ENCODE measurements at regions not wholly inside any gene's neighbourhood (a gene's known extent, or its start where the extent isn't known, plus 50 kb on each side); places are given as distances from the start of the nearest gene placed in this dataset.

DNA sequence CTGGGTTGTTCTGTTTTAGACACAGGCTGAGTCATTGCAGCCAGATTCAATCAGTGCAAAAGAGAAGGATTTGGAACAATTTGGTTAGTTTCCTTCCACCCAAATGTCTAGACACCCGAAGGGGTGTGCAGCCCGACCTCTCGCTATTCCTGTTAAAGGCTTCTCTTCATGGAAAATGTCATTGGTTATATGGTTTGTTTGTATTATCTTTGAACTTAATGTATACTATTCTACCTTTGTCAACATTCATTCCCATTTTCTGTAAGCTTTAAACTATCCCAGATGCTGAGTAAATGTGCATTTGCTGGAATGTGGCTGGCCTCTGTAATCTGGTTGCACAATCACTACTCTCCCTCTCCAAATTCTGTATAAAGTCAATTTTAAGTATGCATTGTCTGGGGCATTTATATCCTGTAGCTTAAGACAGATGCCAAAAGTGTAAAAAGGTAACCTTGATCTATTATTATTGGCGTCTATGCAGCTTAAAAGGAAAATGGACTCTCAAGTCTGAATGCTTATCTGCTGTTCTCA lies 80.4 kb upstream of the RND3 start:
- H3K9me3 ChIP-seq (ENCODE audit: low read length): no peaks in the 10 kb centered on the region
- ChIA-PET CTCF (no interaction called here), POLR2A (no interaction called here)
- H3K4me3 ChIP-seq (ENCODE audit: low read length): no peak overlapping the region
- no peak for DNase-seq
- Mint-ChIP-seq H3K4me3 (no peak overlapping the region), H3K36me3 (no peaks in the 10 kb centered on the region), H3K9me3 (peaks cover 0 to 4% (median 0%) of the 10 kb centered on the region in 5 donors), H3K27ac (no peak overlapping the region), H3K27me3 (no peaks in the 10 kb centered on the region), H3K4me1 (no peaks in the 10 kb centered on the region)
- no peaks in the 10 kb centered on the region for H3K4me1 ChIP-seq (ENCODE audit: insufficient read depth, low read length)
- H3K27ac ChIP-seq (ENCODE audit: low read depth, low read length): no peak overlapping the region
- no peaks in the 10 kb centered on the region for H3K27me3 ChIP-seq (ENCODE audit: insufficient read depth, low read length, poor library complexity, severe bottlenecking)
- H3K36me3 ChIP-seq (ENCODE audit: insufficient read depth, low read length): no peaks in the 10 kb centered on the region

- Histone ChIP-seq H3K4me1 (ENCODE audit: insufficient read depth, low read length) (no peaks in the 10 kb centered on the region), H3K27me3 (ENCODE audit: insufficient read depth, low read length, poor library complexity, severe bottlenecking) (no peaks in the 10 kb centered on the region), H3K27ac (ENCODE audit: low read depth, low read length) (no peak overlapping the region), H3K36me3 (ENCODE audit: insufficient read depth, low read length) (no peaks in the 10 kb centered on the region), H3K4me3 (ENCODE audit: low read length) (no peak overlapping the region), H3K9me3 (ENCODE audit: low read length) (no peaks in the 10 kb centered on the region)
- ChIA-PET POLR2A (no interaction called here), CTCF (no interaction called here)
- no peaks in the 10 kb centered on the region for H3K4me1 Mint-ChIP-seq
- no peaks in the 10 kb centered on the region for H3K27me3 Mint-ChIP-seq
- DNase-seq: no peak
- H3K4me3 Mint-ChIP-seq: no peak overlapping the region
- peaks cover 0 to 4% (median 0%) of the 10 kb centered on the region in 5 donors for H3K9me3 Mint-ChIP-seq
- no peak overlapping the region for H3K27ac Mint-ChIP-seq
- no peaks in the 10 kb centered on the region for H3K36me3 Mint-ChIP-seq
These were observed 78.8 kb upstream of the RND3 start for GRCh38 chr2:150566289-150566688.

DNA sequence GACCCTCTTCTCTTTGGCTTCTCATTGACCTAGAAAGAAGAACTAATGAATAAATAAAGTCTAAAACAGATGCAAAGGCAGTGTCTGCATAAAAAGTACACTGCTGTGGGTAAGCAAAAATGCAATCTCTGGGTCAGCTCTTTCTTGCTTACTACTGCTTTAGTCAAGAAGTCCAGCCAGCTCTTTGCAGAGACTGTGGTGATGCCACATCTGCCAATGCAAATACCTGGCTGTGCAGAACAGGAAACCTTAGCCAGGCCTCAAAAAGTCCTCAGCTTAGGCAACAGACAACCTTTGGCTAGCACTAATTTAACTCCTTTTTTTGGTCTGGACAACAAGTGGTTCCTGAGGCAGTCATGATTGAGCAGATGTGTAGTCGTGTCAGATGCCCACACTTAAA lies 73.6 kb upstream of the RND3 start:
- no peak overlapping the region for H3K4me3 ChIP-seq (ENCODE audit: low read length)
- ChIA-PET POLR2A (no interaction called here), CTCF (no interaction called here)
- Mint-ChIP-seq H3K36me3 (no peaks in the 10 kb centered on the region), H3K9me3 (peaks cover 0 to 6% (median 0%) of the 10 kb centered on the region in 5 donors), H3K27me3 (peaks cover 0 to 3% of the 10 kb centered on the region in 2 donors), H3K27ac (no peak overlapping the region), H3K4me1 (no peaks in the 10 kb centered on the region), H3K4me3 (no peak overlapping the region)
- H3K27me3 ChIP-seq (ENCODE audit: insufficient read depth, low read length, poor library complexity, severe bottlenecking): no peaks in the 10 kb centered on the region
- no peaks in the 10 kb centered on the region for H3K36me3 ChIP-seq (ENCODE audit: insufficient read depth, low read length)
- no peak for DNase-seq
- no peak overlapping the region for H3K27ac ChIP-seq (ENCODE audit: low read depth, low read length)
- no peaks in the 10 kb centered on the region for H3K4me1 ChIP-seq (ENCODE audit: insufficient read depth, low read length)
- H3K9me3 ChIP-seq (ENCODE audit: low read length): no peaks in the 10 kb centered on the region

DNA sequence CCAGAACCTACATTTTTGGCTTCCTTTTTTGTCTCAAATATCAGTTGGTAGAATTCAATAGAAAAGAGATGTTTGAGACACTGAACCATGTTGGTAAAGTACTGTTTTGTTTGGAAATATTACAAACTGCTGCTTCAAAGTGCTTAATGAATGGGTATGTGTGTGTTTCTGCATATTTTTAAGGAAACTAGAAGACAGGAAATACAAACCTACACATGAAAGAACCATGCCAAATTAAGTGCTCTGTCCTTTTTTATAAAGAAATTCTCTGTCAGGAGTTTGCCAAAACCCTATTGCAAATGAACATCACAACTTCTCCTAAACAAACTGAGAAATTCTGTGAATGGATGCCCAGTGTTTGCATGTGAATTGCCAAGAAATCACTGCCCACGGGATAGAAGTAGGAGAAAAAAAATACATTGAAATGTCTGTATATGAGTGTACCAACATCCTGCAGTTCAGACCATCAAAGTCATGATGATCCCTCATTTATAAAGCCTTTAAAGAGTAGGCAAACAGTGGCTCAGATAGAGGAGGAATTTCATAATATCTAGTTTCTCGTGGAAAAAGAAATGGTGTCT lies 69.6 kb upstream of the RND3 start:
- Mint-ChIP-seq H3K4me1 (no peaks in the 10 kb centered on the region), H3K4me3 (no peak overlapping the region), H3K27ac (no peak overlapping the region), H3K36me3 (no peaks in the 10 kb centered on the region), H3K9me3 (peaks cover 0 to 2% (median 0%) of the 10 kb centered on the region in 5 donors), H3K27me3 (peaks cover 0 to 3% of the 10 kb centered on the region in 2 donors)
- H3K4me3 ChIP-seq (ENCODE audit: low read length): no peak overlapping the region
- POLR2A ChIA-PET: no interaction called here
- no peak for DNase-seq
- H3K36me3 ChIP-seq (ENCODE audit: insufficient read depth, low read length): no peaks in the 10 kb centered on the region
- H3K27me3 ChIP-seq (ENCODE audit: insufficient read depth, low read length, poor library complexity, severe bottlenecking): no peaks in the 10 kb centered on the region
- H3K27ac ChIP-seq (ENCODE audit: low read depth, low read length): no peak overlapping the region
- no peaks in the 10 kb centered on the region for H3K9me3 ChIP-seq (ENCODE audit: low read length)
- CTCF ChIA-PET: no interaction called here
- no peaks in the 10 kb centered on the region for H3K4me1 ChIP-seq (ENCODE audit: insufficient read depth, low read length)

DNA sequence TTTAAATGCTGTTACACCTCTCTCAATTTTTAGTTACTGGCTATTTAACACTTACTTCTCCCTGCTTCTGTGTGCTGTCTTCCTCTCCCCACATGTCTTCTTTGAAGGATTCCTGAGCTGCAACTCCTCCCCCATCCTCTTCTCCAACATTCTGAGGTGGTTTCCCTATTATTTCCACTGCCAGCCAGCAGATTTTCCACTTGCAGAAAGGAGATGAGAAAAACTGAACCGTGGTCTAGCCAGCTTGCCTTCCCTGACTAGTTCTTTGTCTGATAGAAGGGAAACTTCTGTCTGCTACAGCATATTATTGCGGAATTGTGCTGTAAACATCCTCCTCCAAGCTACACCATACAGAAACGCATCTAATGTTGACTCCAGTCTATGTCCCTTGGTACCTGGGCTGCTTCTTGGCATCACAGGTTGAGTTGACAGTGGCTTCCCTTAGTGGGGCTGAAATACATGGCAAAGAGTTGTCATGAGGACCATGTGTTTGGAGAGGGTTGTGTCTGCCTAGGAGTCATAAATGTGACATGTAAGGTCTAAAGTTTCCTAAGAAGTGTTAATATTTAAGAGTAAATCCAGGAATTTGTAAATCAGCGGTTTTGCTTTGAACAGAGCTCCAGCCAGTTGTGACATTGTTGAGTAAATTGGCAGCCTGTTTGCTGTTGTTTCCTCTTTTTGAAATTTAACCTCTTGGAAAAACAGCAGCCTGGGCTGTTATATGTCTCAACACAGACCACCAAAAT lies 68.3 kb upstream of the RND3 start:
- no peaks in the 10 kb centered on the region for H3K36me3 Mint-ChIP-seq
- Histone ChIP-seq H3K4me1 (ENCODE audit: insufficient read depth, low read length) (no peaks in the 10 kb centered on the region), H3K27ac (ENCODE audit: low read depth, low read length) (no peak overlapping the region), H3K4me3 (ENCODE audit: low read length) (no peak overlapping the region), H3K27me3 (ENCODE audit: insufficient read depth, low read length, poor library complexity, severe bottlenecking) (no peaks in the 10 kb centered on the region), H3K36me3 (ENCODE audit: insufficient read depth, low read length) (no peaks in the 10 kb centered on the region), H3K9me3 (ENCODE audit: low read length) (no peaks in the 10 kb centered on the region)
- H3K4me1 Mint-ChIP-seq: no peaks in the 10 kb centered on the region
- no peak overlapping the region for H3K4me3 Mint-ChIP-seq
- H3K27ac Mint-ChIP-seq: no peak overlapping the region
- H3K27me3 Mint-ChIP-seq: peaks cover 0 to 3% of the 10 kb centered on the region in 2 donors
- POLR2A ChIA-PET: no interaction called here
- peaks cover 0 to 5% (median 0%) of the 10 kb centered on the region in 5 donors for H3K9me3 Mint-ChIP-seq
- no peak for DNase-seq
- CTCF ChIA-PET: no interaction called here

DNA sequence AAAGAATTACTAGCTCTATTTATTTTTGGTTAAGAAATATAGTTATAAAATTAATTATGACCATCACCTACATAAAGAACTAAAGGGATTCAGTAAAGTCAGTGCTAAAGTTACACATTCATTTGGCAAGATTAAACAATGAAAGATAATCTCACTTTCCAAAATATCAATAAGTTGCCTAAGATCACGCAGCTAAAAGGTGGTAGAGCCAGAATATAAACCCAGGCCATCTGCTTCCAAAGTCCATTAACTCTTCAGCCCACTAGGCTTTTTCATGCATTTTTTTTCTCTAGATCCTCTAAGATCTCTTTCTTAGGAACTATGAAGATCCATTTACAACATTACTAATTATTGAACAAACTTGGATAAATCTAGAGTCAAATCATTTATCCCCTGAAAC lies 66.6 kb upstream of the RND3 start:
- peaks cover 0 to 3% of the 10 kb centered on the region in 2 donors for H3K27me3 Mint-ChIP-seq
- CTCF ChIA-PET: no interaction called here
- no peaks in the 10 kb centered on the region for H3K36me3 Mint-ChIP-seq
- no peak overlapping the region for H3K4me3 Mint-ChIP-seq
- no peaks in the 10 kb centered on the region for H3K36me3 ChIP-seq (ENCODE audit: insufficient read depth, low read length)
- no peak overlapping the region for H3K27ac Mint-ChIP-seq
- POLR2A ChIA-PET: no interaction called here
- H3K4me1 ChIP-seq (ENCODE audit: insufficient read depth, low read length): no peaks in the 10 kb centered on the region
- H3K9me3 ChIP-seq (ENCODE audit: low read length): no peaks in the 10 kb centered on the region
- H3K9me3 Mint-ChIP-seq: peaks cover 0 to 3% (median 0%) of the 10 kb centered on the region in 5 donors
- H3K27me3 ChIP-seq (ENCODE audit: insufficient read depth, low read length, poor library complexity, severe bottlenecking): no peaks in the 10 kb centered on the region
- no peak overlapping the region for H3K27ac ChIP-seq (ENCODE audit: low read depth, low read length)
- H3K4me1 Mint-ChIP-seq: no peaks in the 10 kb centered on the region
- no peak for DNase-seq
- H3K4me3 ChIP-seq (ENCODE audit: low read length): no peak overlapping the region

- no peak overlapping the region for H3K27ac Mint-ChIP-seq
- H3K27me3 Mint-ChIP-seq: peaks cover 0 to 1% of the 10 kb centered on the region in 2 donors
- no peaks in the 10 kb centered on the region for H3K4me1 Mint-ChIP-seq
- H3K9me3 ChIP-seq (ENCODE audit: low read length): no peaks in the 10 kb centered on the region
- H3K4me3 ChIP-seq (ENCODE audit: low read length): no peak overlapping the region
- ChIA-PET POLR2A (no interaction called here), CTCF (no interaction called here)
- H3K36me3 ChIP-seq (ENCODE audit: insufficient read depth, low read length): no peaks in the 10 kb centered on the region
- H3K27me3 ChIP-seq (ENCODE audit: insufficient read depth, low read length, poor library complexity, severe bottlenecking): no peaks in the 10 kb centered on the region
- no peak overlapping the region for H3K4me3 Mint-ChIP-seq
- no peak overlapping the region for H3K27ac ChIP-seq (ENCODE audit: low read depth, low read length)
- peaks cover 0 to 3% (median 0%) of the 10 kb centered on the region in 5 donors for H3K9me3 Mint-ChIP-seq
- H3K4me1 ChIP-seq (ENCODE audit: insufficient read depth, low read length): no peaks in the 10 kb centered on the region
- DNase-seq: no peak
- no peaks in the 10 kb centered on the region for H3K36me3 Mint-ChIP-seq
These were observed 64.8 kb upstream of the RND3 start for GRCh38 chr2:150552041-150552820.

DNA sequence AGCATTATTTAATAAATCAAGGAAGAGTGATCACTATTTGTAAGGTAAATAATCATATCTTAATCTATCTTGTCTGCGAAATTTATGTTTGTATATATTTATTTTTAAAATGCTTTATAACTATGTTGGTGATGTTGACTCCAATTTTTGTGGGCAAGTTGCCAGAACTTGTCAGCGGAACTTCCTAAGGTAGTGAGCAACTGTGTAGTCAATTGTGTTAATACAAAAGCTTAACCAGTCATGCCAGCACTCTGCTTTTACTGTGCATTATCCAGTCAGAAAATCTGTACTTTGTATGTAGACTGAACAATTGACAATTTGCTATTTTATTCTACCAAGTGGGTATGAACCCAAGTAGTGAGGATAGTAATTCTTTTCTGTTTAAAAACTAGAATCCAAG lies 61.9 kb upstream of the RND3 start:
- Histone ChIP-seq H3K27ac (ENCODE audit: low read depth, low read length) (no peak overlapping the region), H3K9me3 (ENCODE audit: low read length) (no peaks in the 10 kb centered on the region), H3K36me3 (ENCODE audit: insufficient read depth, low read length) (no peaks in the 10 kb centered on the region), H3K4me1 (ENCODE audit: insufficient read depth, low read length) (no peaks in the 10 kb centered on the region), H3K4me3 (ENCODE audit: low read length) (no peak overlapping the region), H3K27me3 (ENCODE audit: insufficient read depth, low read length, poor library complexity, severe bottlenecking) (no peaks in the 10 kb centered on the region)
- DNase-seq: no peak
- H3K36me3 Mint-ChIP-seq: no peaks in the 10 kb centered on the region
- peaks cover 0 to 3% (median 0%) of the 10 kb centered on the region in 5 donors for H3K9me3 Mint-ChIP-seq
- ChIA-PET CTCF (no interaction called here), POLR2A (no interaction called here)
- H3K4me1 Mint-ChIP-seq: no peaks in the 10 kb centered on the region
- H3K4me3 Mint-ChIP-seq: no peak overlapping the region
- peaks cover 0 to 1% of the 10 kb centered on the region in 2 donors for H3K27me3 Mint-ChIP-seq
- H3K27ac Mint-ChIP-seq: no peak overlapping the region
